RWPE2 (cell line): ENCODE measurements at regions not wholly inside any gene's neighbourhood (a gene's known extent, or its start where the extent isn't known, plus 50 kb on each side); places are given as distances from the start of the nearest gene placed in this dataset.

Source experiments
- ATAC-seq: fragments of 200-7000 bp; cut with Tn5 transposase; 3 replicates; pipeline ENCODE4 v1.9.1; 2021; ENCODE audit warnings: low read depth
- DNase-seq: peaks from one replicate; pipeline ENCODE4 v3.0.0-alpha.2; 2020; ENCODE audit warnings: low spot score
- H3K27ac ChIP-seq: fragments of 450-650 bp; 2 replicates; pipeline ENCODE4 v1.5.1; 2017; ENCODE audit warnings: mild to moderate bottlenecking; ENCODE audit not compliant: poor library complexity, severe bottlenecking
- H3K27me3 ChIP-seq: fragments of 250-450 bp; sonication (Bioruptor Pico); 2 replicates; pipeline ENCODE4 v1.5.1; 2021; ENCODE audit warnings: mild to moderate bottlenecking, moderate library complexity; ENCODE audit not compliant: insufficient read depth, poor library complexity, severe bottlenecking
- H3K36me3 ChIP-seq: fragments of 250-450 bp; sonication (Bioruptor Pico); 2 replicates; pipeline ENCODE4 v1.5.1; 2020; ENCODE audit warnings: low read depth, mild to moderate bottlenecking, moderate library complexity
- H3K4me1 ChIP-seq: fragments of 250-450 bp; sonication (Bioruptor Pico); 2 replicates; pipeline ENCODE4 v1.5.1; 2021; ENCODE audit warnings: mild to moderate bottlenecking, moderate library complexity; ENCODE audit not compliant: insufficient read depth, poor library complexity, severe bottlenecking
- H3K4me3 ChIP-seq: fragments of 250-450 bp; sonication (Bioruptor Pico); 2 replicates; pipeline ENCODE4 v1.5.1; 2021; ENCODE audit warnings: mild to moderate bottlenecking, moderate library complexity; ENCODE audit not compliant: severe bottlenecking
- H3K9me3 ChIP-seq: fragments of 250-450 bp; sonication (Bioruptor Pico); 2 replicates; pipeline ENCODE4 v1.5.1; 2021; ENCODE audit warnings: mild to moderate bottlenecking, moderate library complexity; ENCODE audit not compliant: severe bottlenecking
- TF ChIP-seq, protein P1 (sequence below): fragments of 450-650 bp; IDR thresholded peaks from one replicate; pipeline ENCODE4 v1.5.1; 2017; ENCODE audit warnings: mild to moderate bottlenecking, moderate library complexity; ENCODE audit not compliant: poor library complexity, severe bottlenecking

DNA sequence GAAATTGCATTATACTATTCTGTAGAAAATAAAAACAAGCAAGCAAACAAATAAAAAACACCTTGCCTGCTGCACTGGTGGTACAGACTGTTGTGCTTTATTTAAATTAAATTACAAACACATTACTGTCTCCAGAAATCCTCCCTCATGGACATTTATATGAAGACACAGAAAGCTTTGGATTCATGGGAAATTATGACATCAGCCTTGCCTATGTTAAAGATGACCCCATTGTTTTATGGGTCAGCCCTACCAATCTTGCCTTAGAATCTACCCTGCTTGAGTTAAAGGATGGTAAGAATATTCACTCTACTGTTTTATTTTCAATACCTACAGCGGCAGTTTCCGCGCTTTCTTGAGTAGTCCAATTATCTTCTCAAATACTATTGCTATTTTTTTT, 1379.9 kb downstream of the TECRL start:
- Histone ChIP-seq H3K4me3 (no peak overlapping the region), H3K9me3 (no peaks in the 10 kb centered on the region), H3K4me1 (no peaks in the 10 kb centered on the region), H3K27ac (no peak overlapping the region), H3K27me3 (no peaks in the 10 kb centered on the region), H3K36me3 (no peaks in the 10 kb centered on the region)
- DNase-seq (no peak), ATAC-seq (no peak)
- TF ChIP-seq, protein P1, sequence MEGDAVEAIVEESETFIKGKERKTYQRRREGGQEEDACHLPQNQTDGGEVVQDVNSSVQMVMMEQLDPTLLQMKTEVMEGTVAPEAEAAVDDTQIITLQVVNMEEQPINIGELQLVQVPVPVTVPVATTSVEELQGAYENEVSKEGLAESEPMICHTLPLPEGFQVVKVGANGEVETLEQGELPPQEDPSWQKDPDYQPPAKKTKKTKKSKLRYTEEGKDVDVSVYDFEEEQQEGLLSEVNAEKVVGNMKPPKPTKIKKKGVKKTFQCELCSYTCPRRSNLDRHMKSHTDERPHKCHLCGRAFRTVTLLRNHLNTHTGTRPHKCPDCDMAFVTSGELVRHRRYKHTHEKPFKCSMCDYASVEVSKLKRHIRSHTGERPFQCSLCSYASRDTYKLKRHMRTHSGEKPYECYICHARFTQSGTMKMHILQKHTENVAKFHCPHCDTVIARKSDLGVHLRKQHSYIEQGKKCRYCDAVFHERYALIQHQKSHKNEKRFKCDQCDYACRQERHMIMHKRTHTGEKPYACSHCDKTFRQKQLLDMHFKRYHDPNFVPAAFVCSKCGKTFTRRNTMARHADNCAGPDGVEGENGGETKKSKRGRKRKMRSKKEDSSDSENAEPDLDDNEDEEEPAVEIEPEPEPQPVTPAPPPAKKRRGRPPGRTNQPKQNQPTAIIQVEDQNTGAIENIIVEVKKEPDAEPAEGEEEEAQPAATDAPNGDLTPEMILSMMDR = no peak

DNA sequence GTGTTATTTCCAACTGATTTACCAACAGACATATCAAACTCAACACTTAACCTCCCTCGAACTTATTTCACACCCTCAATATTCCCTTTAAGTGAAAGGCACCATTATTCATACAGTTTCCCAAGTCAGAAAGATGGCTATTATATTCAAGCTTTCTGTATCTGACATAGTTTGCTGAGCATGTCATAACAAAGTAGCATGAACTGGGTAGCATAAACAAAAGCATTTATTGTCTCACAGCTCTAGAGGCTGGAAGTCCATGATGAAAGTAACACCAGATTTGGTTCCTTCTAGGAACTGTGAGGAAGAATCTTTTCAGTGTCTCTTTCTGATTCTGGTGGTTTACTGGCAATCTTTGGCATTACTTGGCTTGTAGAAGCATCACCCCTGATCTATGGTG, 1388.6 kb downstream of the TECRL start:
- Histone ChIP-seq H3K4me1 (no peaks in the 10 kb centered on the region), H3K27ac (no peak overlapping the region), H3K27me3 (no peaks in the 10 kb centered on the region), H3K9me3 (no peaks in the 10 kb centered on the region), H3K36me3 (no peaks in the 10 kb centered on the region), H3K4me3 (no peak overlapping the region)
- no peak for ATAC-seq
- TF ChIP-seq, protein P1 = no peak
- no peak for DNase-seq

DNA sequence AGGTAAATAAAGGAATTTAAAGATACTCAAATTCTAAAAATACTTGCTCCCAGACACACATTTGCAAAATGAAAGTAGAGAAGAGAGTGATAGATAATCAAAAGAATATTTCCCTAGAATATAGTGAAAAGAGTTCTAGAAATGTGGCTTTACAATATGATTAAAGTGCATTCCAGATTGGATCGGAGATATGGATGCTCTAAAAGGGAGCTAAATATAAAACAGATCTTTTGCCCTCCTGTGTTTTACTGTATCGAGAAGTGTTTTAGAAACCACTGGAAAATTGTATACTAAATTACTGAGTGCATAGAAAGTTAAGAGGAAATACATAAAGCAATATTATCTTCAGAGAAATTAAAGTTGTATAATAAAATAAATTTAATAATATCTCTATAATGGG, 1392.0 kb downstream of the TECRL start:
- ATAC-seq (no peak), DNase-seq (no peak)
- TF ChIP-seq, protein P1 = no peak
- no peak overlapping the region for H3K4me3 ChIP-seq
- H3K27ac ChIP-seq = no peak overlapping the region
- no peaks in the 10 kb centered on the region for H3K9me3 ChIP-seq
- no peaks in the 10 kb centered on the region for H3K36me3 ChIP-seq
- no peaks in the 10 kb centered on the region for H3K27me3 ChIP-seq
- no peaks in the 10 kb centered on the region for H3K4me1 ChIP-seq

DNA sequence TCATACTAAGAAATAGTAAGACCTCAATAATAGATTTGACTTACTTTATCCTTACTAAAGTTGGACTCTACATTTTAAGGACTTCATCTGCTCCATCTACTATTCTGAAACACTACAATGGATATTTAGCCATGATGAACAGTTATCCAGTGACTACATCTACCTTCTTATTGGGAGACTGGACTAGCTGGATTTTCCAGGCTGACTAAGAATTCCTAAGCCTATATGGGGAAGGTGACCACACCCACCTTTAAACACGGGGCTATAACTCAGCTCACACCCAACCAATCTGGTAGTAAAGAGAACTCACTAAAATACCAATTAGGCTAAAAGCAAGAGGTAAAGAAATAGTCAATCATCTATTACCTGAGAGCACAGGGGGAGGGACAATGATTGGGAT, 1438.4 kb downstream of the TECRL start:
- TF ChIP-seq, protein P1 = no peak
- H3K36me3 ChIP-seq = no peaks in the 10 kb centered on the region
- no peak for DNase-seq
- no peaks in the 10 kb centered on the region for H3K27me3 ChIP-seq
- no peaks in the 10 kb centered on the region for H3K9me3 ChIP-seq
- H3K4me1 ChIP-seq = no peaks in the 10 kb centered on the region
- no peak overlapping the region for H3K27ac ChIP-seq
- no peak overlapping the region for H3K4me3 ChIP-seq
- no peak for ATAC-seq

DNA sequence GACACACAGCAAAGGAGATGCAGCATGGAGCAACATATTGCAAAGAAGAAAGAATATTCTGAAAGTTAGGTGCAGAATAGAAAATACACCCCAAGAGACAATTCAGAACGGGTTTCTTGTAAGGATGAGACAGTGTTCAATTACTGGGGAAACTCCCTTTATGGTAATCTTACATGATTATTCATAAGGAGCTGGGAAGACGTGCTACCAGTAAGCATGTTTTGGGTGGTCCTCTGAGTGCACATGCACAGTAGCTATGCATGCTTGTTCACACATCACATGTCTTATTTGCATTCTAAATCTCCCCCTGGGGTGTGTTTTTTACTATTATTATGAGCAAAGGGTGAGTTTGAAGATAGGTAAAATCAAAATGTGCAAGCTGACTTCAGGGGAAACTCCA, 1448.8 kb downstream of the TECRL start:
- Histone ChIP-seq H3K4me3 (no peak overlapping the region), H3K27ac (no peak overlapping the region), H3K36me3 (no peaks in the 10 kb centered on the region), H3K9me3 (no peaks in the 10 kb centered on the region), H3K27me3 (no peaks in the 10 kb centered on the region), H3K4me1 (no peaks in the 10 kb centered on the region)
- ATAC-seq = no peak
- DNase-seq = no peak
- TF ChIP-seq, protein P1 = no peak
